ENCODE measurements at regions not wholly inside any gene's neighbourhood (a gene's known extent, or its start where the extent isn't known, plus 50 kb on each side); places are given as distances from the start of the nearest gene placed in this dataset.
A peak's percentile ranks its signal among the peaks of the same experiment; 100 is the strongest.
"Not testable (repeated sequence)": the region's sequence is repeated elsewhere in the genome, so short reads cannot be mapped to it uniquely, and the experiment has no call there.

DNA sequence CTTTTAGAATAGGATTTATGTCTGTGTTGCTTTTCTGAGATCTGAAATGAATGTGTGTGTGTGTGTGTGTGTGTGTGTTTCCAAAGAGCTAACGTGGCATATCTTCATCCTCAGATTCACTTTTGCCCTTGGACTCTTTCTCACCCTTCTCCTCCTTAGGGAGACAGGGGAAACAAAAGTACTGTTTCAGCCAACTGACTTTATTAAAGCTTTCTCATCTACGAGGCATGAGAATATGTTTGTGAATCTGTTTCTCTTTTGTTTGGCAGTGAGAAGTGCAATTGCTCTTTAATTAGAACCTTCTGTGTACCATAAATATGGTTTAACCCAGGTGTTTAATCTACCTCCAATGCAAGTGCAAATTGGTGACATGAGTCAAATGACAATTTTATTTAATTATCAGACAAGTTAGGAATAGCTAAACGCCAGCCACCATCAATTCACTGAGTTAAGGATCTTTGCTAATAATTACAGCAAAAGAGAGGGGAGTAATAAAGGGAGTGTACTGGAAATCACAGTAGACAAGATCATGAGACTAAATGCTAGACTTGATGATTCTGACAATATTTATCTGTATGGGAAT, 186.4 kb upstream of the COL3A1 start:
- TF ChIP-seq CTCF (IDR thresholded peaks at IDR 0.05; ENCODE audit: low read depth, low read length): no peak
- peak; percentile 64 for DNase-seq (ENCODE audit: low read depth, low spot score)
- in situ Hi-C loops (cut with HindIII; ENCODE audit: low sequenced_read_pairs): no loop called here
- H3K4me3 ChIP-seq (ENCODE audit: low read depth, low read length): no peak overlapping the region

GRCh38 chr2:188788621-188789020, 185.6 kb upstream of the COL3A1 start:
- peak; percentile 96 for DNase-seq (ENCODE audit: low read depth, low spot score)
- no peak overlapping the region for H3K4me3 ChIP-seq (ENCODE audit: low read depth, low read length)
- no peak for TF ChIP-seq CTCF (IDR thresholded peaks at IDR 0.05; ENCODE audit: low read depth, low read length)
- in situ Hi-C loops (cut with HindIII; ENCODE audit: low sequenced_read_pairs): no loop called here

- no peak for DNase-seq (ENCODE audit: low read depth, low spot score)
- no peak overlapping the region for H3K4me3 ChIP-seq (ENCODE audit: low read depth, low read length)
- no peak for TF ChIP-seq CTCF (IDR thresholded peaks at IDR 0.05; ENCODE audit: low read depth, low read length)
- in situ Hi-C loops (cut with HindIII; ENCODE audit: low sequenced_read_pairs): no loop called here
Measured at GRCh38 chr2:188789951-188790350, 184.2 kb upstream of the COL3A1 start.

- DNase-seq (ENCODE audit: low read depth, low spot score); H3K4me3 ChIP-seq (ENCODE audit: low read depth, low read length); in situ Hi-C loops (cut with HindIII; ENCODE audit: low sequenced_read_pairs): not testable (repeated sequence)
Measured at GRCh38 chr2:188794453-188794852, 179.7 kb upstream of the COL3A1 start.

- no peak for DNase-seq (ENCODE audit: low read depth, low spot score)
- no peak for TF ChIP-seq CTCF (IDR thresholded peaks at IDR 0.05; ENCODE audit: low read depth, low read length)
- in situ Hi-C loops (cut with HindIII; ENCODE audit: low sequenced_read_pairs): no loop called here
- no peak overlapping the region for H3K4me3 ChIP-seq (ENCODE audit: low read depth, low read length)
Measured at GRCh38 chr2:188795762-188796161, 178.4 kb upstream of the COL3A1 start.

- no peak overlapping the region for H3K4me3 ChIP-seq (ENCODE audit: low read depth, low read length)
- in situ Hi-C loops (cut with HindIII; ENCODE audit: low sequenced_read_pairs): no loop called here
- DNase-seq (ENCODE audit: low read depth, low spot score): no peak
- no peak for TF ChIP-seq CTCF (IDR thresholded peaks at IDR 0.05; ENCODE audit: low read depth, low read length)
Measured at GRCh38 chr2:188797371-188797770, 176.8 kb upstream of the COL3A1 start.

- H3K4me3 ChIP-seq (ENCODE audit: low read depth, low read length): no peak overlapping the region
- in situ Hi-C loops (cut with HindIII; ENCODE audit: low sequenced_read_pairs): no loop called here
- TF ChIP-seq CTCF (IDR thresholded peaks at IDR 0.05; ENCODE audit: low read depth, low read length): no peak
- DNase-seq (ENCODE audit: low read depth, low spot score): peak; percentile 40
Measured at GRCh38 chr2:188798159-188798558, 176.0 kb upstream of the COL3A1 start.
